ENCODE measurements at regions not wholly inside any gene's neighbourhood (a gene's known extent, or its start where the extent isn't known, plus 50 kb on each side); places are given as distances from the start of the nearest gene placed in this dataset.

GRCh38 chr4:136599890-136600289 lies 932.4 kb downstream of the PCDH18 start:
- H3K27me3 ChIP-seq (ENCODE audit: control insufficient read depth, insufficient read depth, low read length), result no peaks in the 10 kb centered on the region
- H3K4me1 ChIP-seq, result no peaks in the 10 kb centered on the region
- H3K4me2 ChIP-seq (ENCODE audit: low read length), result no peak overlapping the region
- TF ChIP-seq, protein P1, sequence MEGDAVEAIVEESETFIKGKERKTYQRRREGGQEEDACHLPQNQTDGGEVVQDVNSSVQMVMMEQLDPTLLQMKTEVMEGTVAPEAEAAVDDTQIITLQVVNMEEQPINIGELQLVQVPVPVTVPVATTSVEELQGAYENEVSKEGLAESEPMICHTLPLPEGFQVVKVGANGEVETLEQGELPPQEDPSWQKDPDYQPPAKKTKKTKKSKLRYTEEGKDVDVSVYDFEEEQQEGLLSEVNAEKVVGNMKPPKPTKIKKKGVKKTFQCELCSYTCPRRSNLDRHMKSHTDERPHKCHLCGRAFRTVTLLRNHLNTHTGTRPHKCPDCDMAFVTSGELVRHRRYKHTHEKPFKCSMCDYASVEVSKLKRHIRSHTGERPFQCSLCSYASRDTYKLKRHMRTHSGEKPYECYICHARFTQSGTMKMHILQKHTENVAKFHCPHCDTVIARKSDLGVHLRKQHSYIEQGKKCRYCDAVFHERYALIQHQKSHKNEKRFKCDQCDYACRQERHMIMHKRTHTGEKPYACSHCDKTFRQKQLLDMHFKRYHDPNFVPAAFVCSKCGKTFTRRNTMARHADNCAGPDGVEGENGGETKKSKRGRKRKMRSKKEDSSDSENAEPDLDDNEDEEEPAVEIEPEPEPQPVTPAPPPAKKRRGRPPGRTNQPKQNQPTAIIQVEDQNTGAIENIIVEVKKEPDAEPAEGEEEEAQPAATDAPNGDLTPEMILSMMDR (IDR thresholded peaks at IDR 0.05), result no peak
- H2AFZ ChIP-seq, result no peak overlapping the region
- H3K79me2 ChIP-seq, result no peaks in the 10 kb centered on the region
- no peak overlapping the region for H3K4me3 ChIP-seq (ENCODE audit: low read depth, low read length)
- H3K27ac ChIP-seq, result no peak overlapping the region
- H3K9ac ChIP-seq, result no peak overlapping the region
- H3K9me3 ChIP-seq (ENCODE audit: control insufficient read depth, low read length), result peaks cover 3% of the 10 kb centered on the region
- H3K36me3 ChIP-seq (ENCODE audit: control insufficient read depth, insufficient read depth, low read length), result no peaks in the 10 kb centered on the region

DNA sequence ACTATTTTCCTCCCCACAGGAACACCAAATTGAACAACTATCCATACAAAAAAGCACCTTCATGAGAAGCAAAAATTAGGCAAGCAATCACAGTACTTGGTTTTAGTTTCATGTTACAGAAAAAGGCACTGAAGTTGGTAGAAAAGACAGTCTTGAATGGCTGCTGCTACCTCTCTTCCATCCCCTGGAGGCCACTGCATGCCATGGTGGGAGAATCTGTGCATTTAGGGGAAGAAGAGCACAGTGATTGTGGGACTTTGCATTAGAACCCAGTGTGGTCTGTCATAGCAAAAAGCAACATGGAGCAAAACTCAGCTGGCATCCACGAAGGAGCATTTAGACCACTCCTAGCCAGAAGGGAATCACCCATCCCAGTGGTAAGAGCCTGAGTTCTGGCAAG lies 941.9 kb downstream of the PCDH18 start:
- Histone ChIP-seq H3K4me3 (ENCODE audit: low read depth, low read length) (no peak overlapping the region), H3K9ac (no peak overlapping the region), H3K4me1 (no peaks in the 10 kb centered on the region), H2AFZ (no peak overlapping the region), H3K4me2 (ENCODE audit: low read length) (no peak overlapping the region), H3K27ac (no peak overlapping the region), H3K27me3 (ENCODE audit: control insufficient read depth, insufficient read depth, low read length) (no peaks in the 10 kb centered on the region), H3K79me2 (no peaks in the 10 kb centered on the region), H3K36me3 (ENCODE audit: control insufficient read depth, insufficient read depth, low read length) (no peaks in the 10 kb centered on the region), H3K9me3 (ENCODE audit: control insufficient read depth, low read length) (no peaks in the 10 kb centered on the region)
- TF ChIP-seq, protein P1 (IDR thresholded peaks at IDR 0.05), result no peak

DNA sequence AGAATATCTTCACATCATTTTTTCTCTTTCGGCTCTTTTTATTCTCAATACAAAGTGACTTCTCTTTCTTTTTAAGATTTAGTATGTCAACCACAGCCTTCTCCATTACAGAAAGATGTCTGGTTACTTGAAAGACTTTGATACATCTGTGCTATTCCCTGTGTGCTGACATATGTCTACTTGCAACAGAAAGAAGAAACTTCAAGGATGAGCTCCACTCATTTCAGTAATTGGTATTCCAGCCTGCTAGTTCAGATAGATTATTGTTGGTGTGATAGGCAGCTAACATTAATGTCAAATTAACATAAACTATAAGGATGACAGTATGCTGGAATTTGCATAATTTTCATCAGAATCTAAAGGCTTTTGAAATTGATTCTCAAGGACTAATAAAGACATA lies 948.7 kb downstream of the PCDH18 start:
- Histone ChIP-seq H3K4me1 (no peaks in the 10 kb centered on the region), H3K9ac (no peak overlapping the region), H3K36me3 (ENCODE audit: control insufficient read depth, insufficient read depth, low read length) (no peaks in the 10 kb centered on the region), H3K4me2 (ENCODE audit: low read length) (no peak overlapping the region), H3K4me3 (ENCODE audit: low read depth, low read length) (no peak overlapping the region), H3K27ac (no peak overlapping the region), H2AFZ (no peak overlapping the region), H3K27me3 (ENCODE audit: control insufficient read depth, insufficient read depth, low read length) (no peaks in the 10 kb centered on the region), H3K79me2 (no peaks in the 10 kb centered on the region), H3K9me3 (ENCODE audit: control insufficient read depth, low read length) (no peaks in the 10 kb centered on the region)
- TF ChIP-seq, protein P1 (IDR thresholded peaks at IDR 0.05), result no peak

DNA sequence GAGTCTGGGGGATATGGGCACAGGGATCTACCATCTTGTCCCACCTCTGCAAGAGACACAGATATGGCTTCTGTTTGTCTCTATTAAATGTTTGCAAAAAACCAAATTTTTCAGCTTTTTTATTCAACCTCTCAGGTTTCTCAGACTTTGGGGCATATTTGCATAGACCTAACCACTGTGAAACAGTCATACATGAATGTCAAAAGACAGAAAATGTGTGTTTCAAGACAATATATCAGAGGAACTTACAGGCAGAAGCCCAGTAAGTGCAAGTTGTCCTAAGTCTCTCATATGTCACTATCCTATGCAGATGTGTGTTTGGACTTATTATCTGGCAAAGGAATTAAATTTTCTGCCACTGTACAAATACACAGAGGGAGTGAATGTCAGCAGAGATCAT lies 951.2 kb downstream of the PCDH18 start:
- Histone ChIP-seq H3K79me2 (no peaks in the 10 kb centered on the region), H3K4me3 (ENCODE audit: low read depth, low read length) (no peak overlapping the region), H3K4me2 (ENCODE audit: low read length) (no peak overlapping the region), H2AFZ (no peak overlapping the region), H3K9me3 (ENCODE audit: control insufficient read depth, low read length) (no peaks in the 10 kb centered on the region), H3K36me3 (ENCODE audit: control insufficient read depth, insufficient read depth, low read length) (no peaks in the 10 kb centered on the region), H3K27ac (no peak overlapping the region), H3K4me1 (no peaks in the 10 kb centered on the region), H3K9ac (no peak overlapping the region), H3K27me3 (ENCODE audit: control insufficient read depth, insufficient read depth, low read length) (no peaks in the 10 kb centered on the region)
- TF ChIP-seq, protein P1 (IDR thresholded peaks at IDR 0.05), result no peak

GRCh38 chr4:136575146-136575545 lies 957.1 kb downstream of the PCDH18 start:
- no peaks in the 10 kb centered on the region for H3K4me1 ChIP-seq
- no peak overlapping the region for H3K9ac ChIP-seq
- H3K4me3 ChIP-seq (ENCODE audit: low read depth, low read length), result no peak overlapping the region
- no peaks in the 10 kb centered on the region for H3K79me2 ChIP-seq
- TF ChIP-seq, protein P1 (IDR thresholded peaks at IDR 0.05), result no peak
- no peaks in the 10 kb centered on the region for H3K9me3 ChIP-seq (ENCODE audit: control insufficient read depth, low read length)
- no peak overlapping the region for H3K4me2 ChIP-seq (ENCODE audit: low read length)
- H3K27me3 ChIP-seq (ENCODE audit: control insufficient read depth, insufficient read depth, low read length), result no peaks in the 10 kb centered on the region
- H3K36me3 ChIP-seq (ENCODE audit: control insufficient read depth, insufficient read depth, low read length), result no peaks in the 10 kb centered on the region
- no peak overlapping the region for H2AFZ ChIP-seq
- no peak overlapping the region for H3K27ac ChIP-seq

All from parathyroid adenoma (tissue), 2 donors.